ENCODE measurements at regions not wholly inside any gene's neighbourhood (a gene's known extent, or its start where the extent isn't known, plus 50 kb on each side); places are given as distances from the start of the nearest gene placed in this dataset.

DNA sequence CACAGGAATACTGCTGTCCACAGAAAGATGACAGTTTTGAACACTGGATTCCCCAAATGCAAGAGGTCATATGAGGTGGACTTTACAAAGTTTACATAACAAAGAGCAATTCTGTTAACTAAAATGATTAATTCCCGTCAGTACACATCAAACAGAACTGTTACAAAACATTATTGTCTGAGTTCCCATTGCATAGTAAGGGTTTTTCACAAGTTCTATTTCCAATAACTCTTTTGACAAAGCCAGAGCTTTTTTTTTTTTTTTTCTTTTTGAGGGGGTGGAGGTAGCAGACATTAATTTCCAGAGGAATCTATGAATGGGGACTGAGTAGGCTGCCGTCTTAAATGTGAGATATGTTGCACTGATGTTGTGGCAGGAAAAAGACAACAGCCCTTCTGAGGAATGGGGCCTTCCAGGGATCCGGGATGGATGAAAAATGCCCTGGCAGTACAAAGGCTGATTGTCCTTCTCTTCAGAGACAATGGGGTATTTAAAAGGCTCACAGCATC is 178.1 kb upstream of the KBTBD8 start:
- no peaks in the 10 kb centered on the region for H3K27me3 ChIP-seq (ENCODE audit: control insufficient read depth, insufficient read depth, low read length)
- H3K4me1 ChIP-seq (ENCODE audit: control insufficient read depth, low read depth, low read length) = peaks cover 32% of the 10 kb centered on the region
- H3K9me3 ChIP-seq (ENCODE audit: control insufficient read depth, low read depth, low read length) = no peaks in the 10 kb centered on the region
- no peak overlapping the region for H3K9ac ChIP-seq (ENCODE audit: low read length)
- no peaks in the 10 kb centered on the region for H3K36me3 ChIP-seq (ENCODE audit: control insufficient read depth, low read depth, low read length)
- H3K27ac ChIP-seq (ENCODE audit: low read length) = no peak overlapping the region
- no peak overlapping the region for H3K4me3 ChIP-seq (ENCODE audit: low read length)

DNA sequence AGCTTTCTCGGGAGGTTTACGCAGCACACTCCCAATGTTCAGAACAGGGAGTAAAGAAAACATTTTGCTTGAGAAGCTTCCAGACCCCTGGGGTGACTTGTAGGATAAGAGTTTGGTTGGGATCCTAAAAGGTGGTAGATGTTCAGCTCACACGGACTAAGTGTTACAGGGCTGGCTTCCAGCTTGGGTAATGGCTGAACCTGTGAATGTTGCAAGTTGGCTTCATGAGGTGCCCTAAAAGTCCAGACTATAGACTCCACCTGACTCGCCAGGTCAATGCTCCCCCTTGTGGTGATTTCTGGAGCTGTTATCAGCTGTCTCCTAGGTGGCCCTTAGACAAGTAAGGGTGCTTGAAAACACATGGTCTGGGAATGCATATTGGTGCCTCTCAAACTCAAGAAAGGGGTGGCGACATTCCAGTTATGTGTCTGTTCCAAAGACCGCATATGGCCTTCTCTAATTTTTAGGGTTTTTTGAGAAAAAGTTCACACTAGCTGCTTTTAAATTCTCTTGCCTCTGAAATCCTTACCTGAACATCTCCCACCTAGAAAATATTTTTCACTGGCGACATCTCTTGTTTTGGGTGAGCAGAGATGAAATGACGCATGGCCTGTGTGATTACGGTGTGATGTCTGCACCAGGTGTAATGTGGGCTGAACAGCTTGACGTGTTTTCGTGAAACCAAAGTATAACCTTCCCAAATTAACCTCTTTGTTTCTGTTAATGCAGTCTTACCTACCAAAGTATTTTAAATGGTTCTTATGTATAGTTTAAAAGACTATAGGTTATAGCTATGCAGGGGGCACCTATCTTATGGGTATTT is 175.7 kb upstream of the KBTBD8 start:
- Histone ChIP-seq H3K9me3 (ENCODE audit: control insufficient read depth, low read depth, low read length) (no peaks in the 10 kb centered on the region), H3K4me1 (ENCODE audit: control insufficient read depth, low read depth, low read length) (peaks cover 26% of the 10 kb centered on the region), H3K9ac (ENCODE audit: low read length) (no peak overlapping the region), H3K27ac (ENCODE audit: low read length) (no peak overlapping the region), H3K27me3 (ENCODE audit: control insufficient read depth, insufficient read depth, low read length) (no peaks in the 10 kb centered on the region), H3K36me3 (ENCODE audit: control insufficient read depth, low read depth, low read length) (no peaks in the 10 kb centered on the region), H3K4me3 (ENCODE audit: low read length) (no peak overlapping the region)

DNA sequence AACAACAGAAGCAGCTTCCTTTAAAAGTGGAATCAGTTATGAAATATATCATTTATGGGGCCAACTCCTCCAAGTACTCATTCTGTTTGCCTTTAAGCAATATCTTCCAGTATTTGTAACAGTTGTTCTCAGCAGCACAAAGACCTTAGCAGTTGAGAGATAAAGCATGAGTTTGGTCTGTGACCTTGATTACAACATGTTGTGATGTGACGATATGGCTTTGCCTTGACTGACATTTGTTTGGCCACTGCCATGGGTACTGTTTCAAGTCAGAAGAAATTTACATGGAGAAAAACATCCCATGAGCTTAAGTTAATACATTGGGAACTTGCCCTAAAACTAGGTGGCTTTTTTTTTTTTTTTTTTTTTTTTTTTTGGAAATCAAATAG is 175.1 kb upstream of the KBTBD8 start:
- H3K9ac ChIP-seq (ENCODE audit: low read length) = no peak overlapping the region
- H3K27me3 ChIP-seq (ENCODE audit: control insufficient read depth, insufficient read depth, low read length) = no peaks in the 10 kb centered on the region
- H3K4me1 ChIP-seq (ENCODE audit: control insufficient read depth, low read depth, low read length) = peaks cover 26% of the 10 kb centered on the region
- no peak overlapping the region for H3K4me3 ChIP-seq (ENCODE audit: low read length)
- no peaks in the 10 kb centered on the region for H3K36me3 ChIP-seq (ENCODE audit: control insufficient read depth, low read depth, low read length)
- no peak overlapping the region for H3K27ac ChIP-seq (ENCODE audit: low read length)
- H3K9me3 ChIP-seq (ENCODE audit: control insufficient read depth, low read depth, low read length) = no peaks in the 10 kb centered on the region

DNA sequence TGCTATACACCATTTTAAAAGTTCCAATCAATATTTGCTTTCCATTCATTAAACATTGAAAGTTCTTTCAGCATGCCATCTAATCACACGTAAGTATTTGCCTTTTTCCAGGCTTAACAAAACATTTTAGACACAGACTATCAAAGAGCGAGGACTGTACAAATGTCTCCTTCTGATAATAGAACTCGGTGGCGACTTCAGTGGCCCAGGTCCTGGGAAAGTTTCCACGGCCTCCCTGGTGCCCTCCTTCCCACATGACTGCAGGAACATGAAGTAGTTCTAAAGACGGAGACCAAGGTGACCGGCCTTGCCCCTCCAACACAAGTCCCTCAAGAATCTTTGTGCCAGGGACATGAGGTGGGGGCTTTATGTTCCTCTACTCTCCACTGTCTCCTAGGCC is 174.6 kb upstream of the KBTBD8 start:
- Histone ChIP-seq H3K36me3 (ENCODE audit: control insufficient read depth, low read depth, low read length) (no peaks in the 10 kb centered on the region), H3K4me1 (ENCODE audit: control insufficient read depth, low read depth, low read length) (peaks cover 21% of the 10 kb centered on the region), H3K27me3 (ENCODE audit: control insufficient read depth, insufficient read depth, low read length) (no peaks in the 10 kb centered on the region)

DNA sequence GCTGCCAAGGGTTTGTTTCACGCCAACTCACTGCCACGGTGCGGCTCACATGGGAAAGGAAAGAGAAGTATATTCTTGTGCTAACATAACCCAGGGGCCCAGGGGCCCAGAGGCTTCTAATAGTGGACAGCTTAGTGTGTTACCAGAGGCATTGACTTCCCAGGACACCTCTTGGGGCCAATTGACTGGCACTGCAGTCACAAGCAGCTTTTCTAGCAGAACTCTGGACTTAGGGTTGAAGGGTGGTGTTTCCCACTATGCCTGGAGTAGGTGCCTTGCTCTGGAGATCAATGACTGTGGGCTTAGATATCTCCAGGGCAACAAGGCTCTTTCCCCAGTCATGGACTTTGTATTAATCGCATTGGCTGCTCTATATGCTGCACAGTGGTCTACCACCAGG is 172.7 kb upstream of the KBTBD8 start:
- no peak overlapping the region for H3K9ac ChIP-seq (ENCODE audit: low read length)
- no peaks in the 10 kb centered on the region for H3K27me3 ChIP-seq (ENCODE audit: control insufficient read depth, insufficient read depth, low read length)
- no peak overlapping the region for H3K27ac ChIP-seq (ENCODE audit: low read length)
- H3K4me3 ChIP-seq (ENCODE audit: low read length) = no peak overlapping the region
- peaks cover 9% of the 10 kb centered on the region for H3K4me1 ChIP-seq (ENCODE audit: control insufficient read depth, low read depth, low read length)
- H3K9me3 ChIP-seq (ENCODE audit: control insufficient read depth, low read depth, low read length) = no peaks in the 10 kb centered on the region
- no peaks in the 10 kb centered on the region for H3K36me3 ChIP-seq (ENCODE audit: control insufficient read depth, low read depth, low read length)

More for the DNA sequence above, 174.6 kb upstream of the KBTBD8 start:
- Histone ChIP-seq H3K9me3 (ENCODE audit: control insufficient read depth, low read depth, low read length) (no peaks in the 10 kb centered on the region), H3K4me3 (ENCODE audit: low read length) (no peak overlapping the region), H3K9ac (ENCODE audit: low read length) (no peak overlapping the region), H3K27ac (ENCODE audit: low read length) (no peak overlapping the region)

DNA sequence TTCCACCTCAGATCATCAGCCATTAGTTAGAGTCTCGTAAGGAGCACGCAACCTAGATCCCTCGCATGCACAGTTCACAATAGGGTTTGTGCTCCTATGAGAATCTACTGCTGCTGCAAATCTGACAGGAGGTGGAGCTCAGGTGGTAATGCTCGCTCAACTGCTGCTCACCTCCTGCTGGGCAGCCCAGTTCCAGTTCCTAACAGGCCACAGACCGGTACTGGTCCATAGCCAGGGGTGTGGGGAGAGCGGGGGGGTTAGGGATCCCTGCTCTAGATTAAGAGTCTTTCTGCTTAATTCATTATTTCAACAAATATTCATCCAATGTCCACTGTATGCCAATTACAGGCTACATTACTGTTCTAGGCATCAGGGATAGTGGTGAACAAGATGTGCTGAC is 170.4 kb upstream of the KBTBD8 start:
- no peaks in the 10 kb centered on the region for H3K27me3 ChIP-seq (ENCODE audit: control insufficient read depth, insufficient read depth, low read length)
- H3K9ac ChIP-seq (ENCODE audit: low read length) = no peak overlapping the region
- H3K36me3 ChIP-seq (ENCODE audit: control insufficient read depth, low read depth, low read length) = no peaks in the 10 kb centered on the region
- H3K9me3 ChIP-seq (ENCODE audit: control insufficient read depth, low read depth, low read length) = no peaks in the 10 kb centered on the region
- no peak overlapping the region for H3K27ac ChIP-seq (ENCODE audit: low read length)
- H3K4me1 ChIP-seq (ENCODE audit: control insufficient read depth, low read depth, low read length) = no peaks in the 10 kb centered on the region
- H3K4me3 ChIP-seq (ENCODE audit: low read length) = no peak overlapping the region

DNA sequence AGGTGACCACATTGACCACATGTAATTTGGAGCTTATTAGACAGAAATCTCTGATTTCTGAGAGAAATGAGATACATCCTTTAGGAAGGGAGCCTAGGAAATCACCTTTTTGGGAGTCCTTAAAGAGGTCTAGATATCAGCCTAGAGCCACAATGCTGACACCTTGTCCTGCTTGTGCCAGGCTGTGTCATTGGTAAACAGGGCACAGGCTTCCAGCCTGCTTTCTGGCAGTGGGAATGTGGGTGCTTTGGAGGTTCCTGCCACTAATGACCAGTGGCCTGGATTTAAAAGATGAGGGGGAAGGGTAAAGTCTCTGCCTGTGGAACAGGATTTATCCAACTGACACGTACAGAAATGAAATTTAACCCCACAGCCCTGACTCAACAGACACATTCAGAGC is 169.8 kb upstream of the KBTBD8 start:
- Histone ChIP-seq H3K4me1 (ENCODE audit: control insufficient read depth, low read depth, low read length) (no peaks in the 10 kb centered on the region), H3K27ac (ENCODE audit: low read length) (no peak overlapping the region), H3K36me3 (ENCODE audit: control insufficient read depth, low read depth, low read length) (no peaks in the 10 kb centered on the region), H3K27me3 (ENCODE audit: control insufficient read depth, insufficient read depth, low read length) (no peaks in the 10 kb centered on the region), H3K4me3 (ENCODE audit: low read length) (no peak overlapping the region), H3K9me3 (ENCODE audit: control insufficient read depth, low read depth, low read length) (no peaks in the 10 kb centered on the region), H3K9ac (ENCODE audit: low read length) (no peak overlapping the region)

DNA sequence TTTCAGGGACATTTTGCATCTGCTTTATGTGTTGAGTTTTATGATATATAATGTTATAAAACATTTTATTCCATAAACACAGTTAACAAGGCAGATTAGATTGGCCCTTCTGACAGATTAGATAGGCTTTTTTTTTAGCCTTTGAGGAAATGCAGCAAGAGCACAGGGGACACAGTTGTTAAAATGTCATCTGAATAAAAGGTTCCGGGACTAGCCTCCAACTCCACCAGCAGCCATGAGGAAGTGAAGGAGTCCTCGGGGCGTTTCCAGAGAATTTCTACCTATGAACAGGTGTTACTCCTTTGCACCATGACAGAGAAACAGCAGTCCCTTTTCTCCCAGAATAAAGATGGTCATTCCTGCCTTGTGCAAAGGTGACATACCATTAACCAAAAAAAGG is 167.8 kb upstream of the KBTBD8 start:
- no peak overlapping the region for H3K27ac ChIP-seq (ENCODE audit: low read length)
- no peak overlapping the region for H3K4me3 ChIP-seq (ENCODE audit: low read length)

DNA sequence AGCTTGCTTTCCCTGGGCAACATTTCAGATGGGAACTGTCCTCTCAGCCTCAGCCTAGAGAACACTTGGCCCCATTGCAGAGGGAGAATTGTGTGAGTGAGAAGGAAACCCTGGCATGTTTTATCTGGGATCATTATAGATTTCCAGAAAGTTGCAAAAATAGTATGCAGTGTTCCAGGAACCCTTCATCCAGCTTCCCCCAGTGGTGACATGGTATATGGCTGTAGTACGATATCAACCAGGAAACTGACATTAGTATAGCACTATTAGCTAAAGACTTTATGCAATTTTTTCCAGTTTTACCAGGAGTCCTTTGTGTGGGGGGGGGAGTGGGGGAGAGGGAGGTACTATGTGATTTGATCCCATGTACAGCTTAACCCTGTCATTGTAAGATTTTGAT is 166.2 kb upstream of the KBTBD8 start:
- Histone ChIP-seq H3K4me1 (ENCODE audit: control insufficient read depth, low read depth, low read length) (no peaks in the 10 kb centered on the region), H3K36me3 (ENCODE audit: control insufficient read depth, low read depth, low read length) (no peaks in the 10 kb centered on the region), H3K4me3 (ENCODE audit: low read length) (no peak overlapping the region), H3K9me3 (ENCODE audit: control insufficient read depth, low read depth, low read length) (no peaks in the 10 kb centered on the region), H3K27me3 (ENCODE audit: control insufficient read depth, insufficient read depth, low read length) (no peaks in the 10 kb centered on the region), H3K27ac (ENCODE audit: low read length) (no peak overlapping the region), H3K9ac (ENCODE audit: low read length) (no peak overlapping the region)

More for the DNA sequence above, 167.8 kb upstream of the KBTBD8 start:
- Histone ChIP-seq H3K36me3 (ENCODE audit: control insufficient read depth, low read depth, low read length) (no peaks in the 10 kb centered on the region), H3K27me3 (ENCODE audit: control insufficient read depth, insufficient read depth, low read length) (no peaks in the 10 kb centered on the region), H3K9ac (ENCODE audit: low read length) (no peak overlapping the region), H3K9me3 (ENCODE audit: control insufficient read depth, low read depth, low read length) (no peaks in the 10 kb centered on the region), H3K4me1 (ENCODE audit: control insufficient read depth, low read depth, low read length) (no peaks in the 10 kb centered on the region)

DNA sequence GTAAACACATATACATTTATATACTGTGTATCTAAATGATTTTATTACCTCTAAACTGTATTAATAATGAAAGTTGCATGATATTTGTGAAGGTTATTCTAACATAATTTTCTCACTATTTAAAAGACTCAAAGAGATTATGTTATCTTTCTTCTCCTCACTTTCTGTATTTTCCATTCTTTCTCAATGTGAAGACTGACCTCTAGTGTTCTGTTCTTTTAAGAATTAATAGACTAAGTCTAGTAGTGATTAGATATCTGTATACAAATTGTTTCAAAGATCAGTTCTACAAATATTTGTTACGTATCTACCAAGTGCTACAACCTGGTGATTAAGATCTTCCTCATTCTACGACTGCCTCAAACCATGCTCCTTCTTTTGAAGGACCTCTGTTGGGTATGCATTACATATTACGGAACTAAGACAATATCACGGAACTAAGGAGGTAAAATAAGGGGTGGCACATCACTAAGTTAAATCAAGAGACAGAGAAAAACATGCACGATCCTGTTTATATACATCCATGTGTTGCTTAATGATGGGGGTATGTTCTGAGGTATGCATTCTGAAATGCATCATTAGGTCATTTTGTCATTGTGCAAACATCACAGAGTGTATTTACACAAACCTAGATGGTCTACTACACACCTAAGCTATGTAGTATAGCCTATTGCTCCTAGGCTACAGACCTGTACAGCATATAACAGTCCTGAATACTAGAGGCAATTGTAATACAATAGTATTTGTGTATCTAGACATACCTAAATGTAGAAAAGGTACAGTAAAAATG is 161.5 kb upstream of the KBTBD8 start:
- no peaks in the 10 kb centered on the region for H3K9me3 ChIP-seq (ENCODE audit: control insufficient read depth, low read depth, low read length)
- no peaks in the 10 kb centered on the region for H3K4me1 ChIP-seq (ENCODE audit: control insufficient read depth, low read depth, low read length)
- no peaks in the 10 kb centered on the region for H3K27me3 ChIP-seq (ENCODE audit: control insufficient read depth, insufficient read depth, low read length)
- H3K4me3 ChIP-seq (ENCODE audit: low read length) = no peak overlapping the region
- no peak overlapping the region for H3K27ac ChIP-seq (ENCODE audit: low read length)
- H3K36me3 ChIP-seq (ENCODE audit: control insufficient read depth, low read depth, low read length) = no peaks in the 10 kb centered on the region
- H3K9ac ChIP-seq (ENCODE audit: low read length) = no peak overlapping the region

DNA sequence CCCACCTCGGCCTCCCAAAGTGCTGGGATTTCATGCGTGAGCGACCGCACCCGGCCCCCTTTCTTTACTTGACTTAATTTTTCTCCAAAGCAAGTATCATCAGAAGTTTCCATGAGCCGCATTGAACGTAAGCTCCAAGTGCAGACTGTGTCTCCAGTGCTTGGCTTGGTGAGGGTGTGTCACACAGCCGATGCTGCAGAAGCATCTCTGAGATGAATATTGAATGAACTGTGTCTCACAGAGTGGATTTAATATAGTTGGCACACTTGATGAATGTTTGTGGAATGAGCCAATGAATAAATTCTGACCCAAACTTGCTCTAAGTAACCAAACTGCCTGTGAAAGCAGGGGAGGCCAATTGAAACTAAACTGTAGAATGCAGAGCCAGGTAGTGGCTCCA is 159.4 kb upstream of the KBTBD8 start:
- Histone ChIP-seq H3K4me3 (ENCODE audit: low read length) (no peak overlapping the region), H3K4me1 (ENCODE audit: control insufficient read depth, low read depth, low read length) (no peaks in the 10 kb centered on the region), H3K27ac (ENCODE audit: low read length) (no peak overlapping the region), H3K27me3 (ENCODE audit: control insufficient read depth, insufficient read depth, low read length) (no peaks in the 10 kb centered on the region), H3K9ac (ENCODE audit: low read length) (no peak overlapping the region), H3K36me3 (ENCODE audit: control insufficient read depth, low read depth, low read length) (no peaks in the 10 kb centered on the region), H3K9me3 (ENCODE audit: control insufficient read depth, low read depth, low read length) (no peaks in the 10 kb centered on the region)
